GM12878 (cell line): ENCODE measurements at regions not wholly inside any gene's neighbourhood (a gene's known extent, or its start where the extent isn't known, plus 50 kb on each side); places are given as distances from the start of the nearest gene placed in this dataset.

Experiments
- BCL11A ChIP-seq: IDR thresholded peaks from 2 replicates; pipeline ENCODE4 v1.6.1; 2011; ENCODE audit warnings: low read depth, low read length
- BRCA1 ChIP-seq: IDR thresholded peaks from 2 replicates; pipeline ENCODE4 v1.6.1; 2011; ENCODE audit warnings: low read depth, low read length, improper control_type of control experiment
- FOXM1 ChIP-seq: IDR thresholded peaks from 2 replicates; pipeline ENCODE4 v1.6.1; 2012; ENCODE audit warnings: low read depth, mild to moderate bottlenecking, inconsistent platforms, low read length, moderate library complexity
- HCFC1 ChIP-seq: fragments of 150-350 bp; IDR thresholded peaks from 2 replicates; pipeline ENCODE4 v1.6.1; 2014; ENCODE audit warnings: low read length
- NR2C2 ChIP-seq: IDR thresholded peaks from 2 replicates; pipeline ENCODE4 v1.6.1; 2011; ENCODE audit warnings: borderline replicate concordance, low read depth; ENCODE audit not compliant: control insufficient read depth, insufficient read length
- POLR2A ChIP-seq: IDR thresholded peaks from 2 replicates; pipeline ENCODE4 v1.6.1; 2011; ENCODE audit warnings: low read depth, mild to moderate bottlenecking, low read length
- POLR2AphosphoS5 ChIP-seq: IDR thresholded peaks from 2 replicates; pipeline ENCODE4 v1.6.1; 2011; ENCODE audit warnings: mild to moderate bottlenecking, low read length, inconsistent platforms
- RFX5 ChIP-seq: IDR thresholded peaks from 2 replicates; pipeline ENCODE4 v1.6.1; 2011; ENCODE audit warnings: low read depth, low read length, improper control_type of control experiment
- ZSCAN29 ChIP-seq: fragments of 450-650 bp; IDR thresholded peaks from 2 replicates; pipeline ENCODE4 v1.6.1; 2017; ENCODE audit warnings: mild to moderate bottlenecking, moderate library complexity
- TF ChIP-seq, protein P1 (sequence below), 3 experiments: IDR thresholded peaks in 2 of 3; conservative IDR thresholded peaks in 1 of 3; 2 replicates each; pipeline ENCODE4 v1.5.1; 2011; ENCODE audit warnings: low read depth in 3 of 3, low read length in 3 of 3, mild to moderate bottlenecking in 3 of 3, control low read depth in 2 of 3, moderate library complexity in 2 of 3, inconsistent platforms in 1 of 3, mixed read lengths in 1 of 3; ENCODE audit not compliant: control insufficient read depth in 2 of 3, insufficient read depth in 1 of 3; ENCODE audit errors: extremely low read depth in 1 of 3
- TF ChIP-seq, protein P2 (sequence below): fragments of 450-650 bp; formaldehyde crosslinking; IDR thresholded peaks from 2 replicates; pipeline ENCODE4 v1.5.0; 2022; ENCODE audit warnings: mild to moderate bottlenecking, missing genetic modification characterization

DNA sequence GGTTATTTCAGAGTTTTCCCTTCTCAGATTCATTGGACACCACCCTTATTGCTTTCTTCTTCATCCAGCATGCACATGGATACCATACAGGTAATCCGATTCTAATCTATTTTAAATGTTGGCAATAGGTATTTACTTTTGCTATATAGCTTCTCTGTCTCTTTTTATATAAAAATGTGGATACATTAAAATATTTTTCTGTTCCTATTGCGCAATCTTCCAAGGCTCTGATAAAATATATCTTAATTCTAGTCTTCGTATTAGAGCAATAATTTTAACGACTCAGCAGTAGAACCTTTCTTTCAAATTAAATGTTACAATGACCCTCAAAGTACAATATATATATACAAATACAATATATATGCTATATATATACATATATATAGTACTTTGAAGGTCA lies 239.8 kb downstream of the DCAF12L2 start:
- TF ChIP-seq FOXM1 (no peak), BRCA1 (no peak), BCL11A (no peak), NR2C2 (no peak), HCFC1 (no peak), POLR2A (no peak), POLR2AphosphoS5 (no peak), RFX5 (no peak), ZSCAN29 (no peak)
- TF ChIP-seq, protein P1, sequence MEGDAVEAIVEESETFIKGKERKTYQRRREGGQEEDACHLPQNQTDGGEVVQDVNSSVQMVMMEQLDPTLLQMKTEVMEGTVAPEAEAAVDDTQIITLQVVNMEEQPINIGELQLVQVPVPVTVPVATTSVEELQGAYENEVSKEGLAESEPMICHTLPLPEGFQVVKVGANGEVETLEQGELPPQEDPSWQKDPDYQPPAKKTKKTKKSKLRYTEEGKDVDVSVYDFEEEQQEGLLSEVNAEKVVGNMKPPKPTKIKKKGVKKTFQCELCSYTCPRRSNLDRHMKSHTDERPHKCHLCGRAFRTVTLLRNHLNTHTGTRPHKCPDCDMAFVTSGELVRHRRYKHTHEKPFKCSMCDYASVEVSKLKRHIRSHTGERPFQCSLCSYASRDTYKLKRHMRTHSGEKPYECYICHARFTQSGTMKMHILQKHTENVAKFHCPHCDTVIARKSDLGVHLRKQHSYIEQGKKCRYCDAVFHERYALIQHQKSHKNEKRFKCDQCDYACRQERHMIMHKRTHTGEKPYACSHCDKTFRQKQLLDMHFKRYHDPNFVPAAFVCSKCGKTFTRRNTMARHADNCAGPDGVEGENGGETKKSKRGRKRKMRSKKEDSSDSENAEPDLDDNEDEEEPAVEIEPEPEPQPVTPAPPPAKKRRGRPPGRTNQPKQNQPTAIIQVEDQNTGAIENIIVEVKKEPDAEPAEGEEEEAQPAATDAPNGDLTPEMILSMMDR (IDR thresholded peaks at IDR 0.05 in 2 of 3, conservative IDR thresholded peaks at IDR 0.05 in 1 of 3; ENCODE audit: control insufficient read depth in 2 of 3, extremely low read depth in 1 of 3, insufficient read depth in 1 of 3, low read depth in 3 of 3, low read length in 3 of 3), result no peak
- TF ChIP-seq, protein P2, sequence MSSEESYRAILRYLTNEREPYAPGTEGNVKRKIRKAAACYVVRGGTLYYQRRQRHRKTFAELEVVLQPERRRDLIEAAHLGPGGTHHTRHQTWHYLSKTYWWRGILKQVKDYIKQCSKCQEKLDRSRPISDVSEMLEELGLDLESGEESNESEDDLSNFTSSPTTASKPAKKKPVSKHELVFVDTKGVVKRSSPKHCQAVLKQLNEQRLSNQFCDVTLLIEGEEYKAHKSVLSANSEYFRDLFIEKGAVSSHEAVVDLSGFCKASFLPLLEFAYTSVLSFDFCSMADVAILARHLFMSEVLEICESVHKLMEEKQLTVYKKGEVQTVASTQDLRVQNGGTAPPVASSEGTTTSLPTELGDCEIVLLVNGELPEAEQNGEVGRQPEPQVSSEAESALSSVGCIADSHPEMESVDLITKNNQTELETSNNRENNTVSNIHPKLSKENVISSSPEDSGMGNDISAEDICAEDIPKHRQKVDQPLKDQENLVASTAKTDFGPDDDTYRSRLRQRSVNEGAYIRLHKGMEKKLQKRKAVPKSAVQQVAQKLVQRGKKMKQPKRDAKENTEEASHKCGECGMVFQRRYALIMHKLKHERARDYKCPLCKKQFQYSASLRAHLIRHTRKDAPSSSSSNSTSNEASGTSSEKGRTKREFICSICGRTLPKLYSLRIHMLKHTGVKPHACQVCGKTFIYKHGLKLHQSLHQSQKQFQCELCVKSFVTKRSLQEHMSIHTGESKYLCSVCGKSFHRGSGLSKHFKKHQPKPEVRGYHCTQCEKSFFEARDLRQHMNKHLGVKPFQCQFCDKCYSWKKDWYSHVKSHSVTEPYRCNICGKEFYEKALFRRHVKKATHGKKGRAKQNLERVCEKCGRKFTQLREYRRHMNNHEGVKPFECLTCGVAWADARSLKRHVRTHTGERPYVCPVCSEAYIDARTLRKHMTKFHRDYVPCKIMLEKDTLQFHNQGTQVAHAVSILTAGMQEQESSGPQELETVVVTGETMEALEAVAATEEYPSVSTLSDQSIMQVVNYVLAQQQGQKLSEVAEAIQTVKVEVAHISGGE, result no peak
